Thoracic aorta (tissue), 2 donors: ENCODE measurements at regions not wholly inside any gene's neighbourhood (a gene's known extent, or its start where the extent isn't known, plus 50 kb on each side); places are given as distances from the start of the nearest gene placed in this dataset.

Source experiments
- ATAC-seq: fragments of 150-250 bp; one replicate; pipeline ENCODE4 v1.8.0; 2017; ENCODE audit warnings: low read depth; ENCODE audit not compliant: insufficient number of reproducible peaks, low FRiP score
- DNase-seq: peaks from one replicate; pipeline ENCODE4 v3.0.0-alpha.2; 2020; ENCODE audit warnings: low spot score
- H3K27ac ChIP-seq, 2 donors: fragments of 200-600 bp; sonication (generic); 1 replicate in 1 of 2; 2 replicates in 1 of 2; pipeline ENCODE4 v1.5.1; 2016; ENCODE audit warnings: mild to moderate bottlenecking in 2 of 2, moderate library complexity in 2 of 2
- H3K27me3 ChIP-seq: fragments of 200-600 bp; sonication (generic); replicated peaks from 2 replicates; pipeline ENCODE4 v1.6.0; 2016; ENCODE audit warnings: mild to moderate bottlenecking; ENCODE audit not compliant: insufficient read depth
- H3K36me3 ChIP-seq: fragments of 200-600 bp; sonication (generic); one replicate; pipeline ENCODE4 v1.5.1; 2016
- H3K4me1 ChIP-seq, 2 donors: fragments of 200-600 bp; sonication (generic); 1 replicate in 1 of 2; 2 replicates in 1 of 2; pipeline versions ENCODE4 v1.5.1 to v1.6.0; 2016; ENCODE audit warnings: low read depth in 2 of 2, mild to moderate bottlenecking in 1 of 2; ENCODE audit not compliant: control insufficient read depth in 1 of 2
- H3K4me3 ChIP-seq: fragments of 200-600 bp; sonication (generic); 2 replicates; pipeline ENCODE4 v1.5.1; 2016; ENCODE audit warnings: mild to moderate bottlenecking
- H3K9me3 ChIP-seq: fragments of 200-600 bp; sonication (generic); 2 replicates; pipeline ENCODE4 v1.5.1; 2016
- TF ChIP-seq, protein P1 (sequence below): fragments of 200-600 bp; sonication (generic); IDR thresholded peaks from one replicate; pipeline ENCODE4 v1.5.1; 2019; ENCODE audit warnings: antibody characterized with exemption

- H3K36me3 ChIP-seq: no peaks in the 10 kb centered on the region
- H3K9me3 ChIP-seq: no peaks in the 10 kb centered on the region
- no peak for ATAC-seq
- no peaks in the 10 kb centered on the region for H3K27me3 ChIP-seq
- peaks cover 6 to 15% of the 10 kb centered on the region in 2 donors for H3K4me1 ChIP-seq
- peak overlapping the region in 1 of 2 donors; percentile 37 for H3K27ac ChIP-seq
- DNase-seq: no peak
- TF ChIP-seq, protein P1, sequence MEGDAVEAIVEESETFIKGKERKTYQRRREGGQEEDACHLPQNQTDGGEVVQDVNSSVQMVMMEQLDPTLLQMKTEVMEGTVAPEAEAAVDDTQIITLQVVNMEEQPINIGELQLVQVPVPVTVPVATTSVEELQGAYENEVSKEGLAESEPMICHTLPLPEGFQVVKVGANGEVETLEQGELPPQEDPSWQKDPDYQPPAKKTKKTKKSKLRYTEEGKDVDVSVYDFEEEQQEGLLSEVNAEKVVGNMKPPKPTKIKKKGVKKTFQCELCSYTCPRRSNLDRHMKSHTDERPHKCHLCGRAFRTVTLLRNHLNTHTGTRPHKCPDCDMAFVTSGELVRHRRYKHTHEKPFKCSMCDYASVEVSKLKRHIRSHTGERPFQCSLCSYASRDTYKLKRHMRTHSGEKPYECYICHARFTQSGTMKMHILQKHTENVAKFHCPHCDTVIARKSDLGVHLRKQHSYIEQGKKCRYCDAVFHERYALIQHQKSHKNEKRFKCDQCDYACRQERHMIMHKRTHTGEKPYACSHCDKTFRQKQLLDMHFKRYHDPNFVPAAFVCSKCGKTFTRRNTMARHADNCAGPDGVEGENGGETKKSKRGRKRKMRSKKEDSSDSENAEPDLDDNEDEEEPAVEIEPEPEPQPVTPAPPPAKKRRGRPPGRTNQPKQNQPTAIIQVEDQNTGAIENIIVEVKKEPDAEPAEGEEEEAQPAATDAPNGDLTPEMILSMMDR: no peak
- no peak overlapping the region for H3K4me3 ChIP-seq
Measured at GRCh38 chr10:3571310-3571825, 213.6 kb downstream of the KLF6 start.

GRCh38 chr10:3570855-3571266 is 214.1 kb downstream of the KLF6 start:
- Histone ChIP-seq H3K27ac (peak overlapping the region; percentile 37 to 59), H3K4me3 (no peak overlapping the region), H3K4me1 (peaks cover 6 to 15% of the 10 kb centered on the region in 2 donors), H3K27me3 (no peaks in the 10 kb centered on the region), H3K9me3 (no peaks in the 10 kb centered on the region), H3K36me3 (no peaks in the 10 kb centered on the region)
- TF ChIP-seq, protein P1: no peak
- ATAC-seq (no peak), DNase-seq (peak; percentile 33)

GRCh38 chr10:3570131-3570729 is 214.8 kb downstream of the KLF6 start:
- no peak overlapping the region for H3K4me3 ChIP-seq
- H3K9me3 ChIP-seq: no peaks in the 10 kb centered on the region
- no peaks in the 10 kb centered on the region for H3K36me3 ChIP-seq
- ATAC-seq (no peak), DNase-seq (no peak)
- H3K27ac ChIP-seq: peak overlapping the region; percentile 37 to 59
- peaks cover 6 to 15% of the 10 kb centered on the region in 2 donors for H3K4me1 ChIP-seq
- TF ChIP-seq, protein P1: no peak
- H3K27me3 ChIP-seq: no peaks in the 10 kb centered on the region

GRCh38 chr10:3568983-3569382 is 216.0 kb downstream of the KLF6 start:
- Histone ChIP-seq H3K27me3 (no peaks in the 10 kb centered on the region), H3K36me3 (no peaks in the 10 kb centered on the region), H3K4me3 (no peak overlapping the region), H3K27ac (no peak overlapping the region), H3K9me3 (no peaks in the 10 kb centered on the region), H3K4me1 (peaks cover 6 to 15% of the 10 kb centered on the region in 2 donors)
- TF ChIP-seq, protein P1: no peak
- DNase-seq (no peak), ATAC-seq (no peak)

DNA sequence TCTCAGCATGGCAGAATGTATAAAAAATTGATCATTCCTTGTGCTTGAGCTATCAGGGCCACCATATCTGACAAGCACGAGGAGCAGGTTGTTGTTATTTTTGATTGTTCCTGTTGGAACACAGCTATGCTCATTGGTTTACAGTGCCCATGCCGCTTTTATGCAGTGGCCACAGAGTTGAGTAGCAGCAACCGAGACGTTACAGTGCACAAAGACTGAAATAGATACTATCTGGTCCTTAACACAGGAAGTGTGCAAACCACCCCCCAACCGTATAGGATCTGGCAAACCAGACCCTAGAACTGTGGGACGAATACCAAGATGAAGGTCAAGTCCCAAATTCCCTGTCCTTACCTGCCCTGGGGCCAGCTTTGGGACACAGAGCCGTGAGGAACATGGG is 216.6 kb downstream of the KLF6 start:
- ATAC-seq (no peak), DNase-seq (no peak)
- no peaks in the 10 kb centered on the region for H3K36me3 ChIP-seq
- no peak overlapping the region for H3K4me3 ChIP-seq
- no peaks in the 10 kb centered on the region for H3K27me3 ChIP-seq
- H3K9me3 ChIP-seq: no peaks in the 10 kb centered on the region
- TF ChIP-seq, protein P1: no peak
- H3K27ac ChIP-seq: no peak overlapping the region
- peaks cover 6 to 15% of the 10 kb centered on the region in 2 donors for H3K4me1 ChIP-seq
